Keratinocyte (primary cell): ENCODE measurements at regions not wholly inside any gene's neighbourhood (a gene's known extent, or its start where the extent isn't known, plus 50 kb on each side); places are given as distances from the start of the nearest gene placed in this dataset.

Experiments used
- DNase-seq: peaks from one replicate; pipeline ENCODE4 v3.0.0-alpha.2; 2011; ENCODE audit warnings: low read depth, missing footprints, low spot score
- FAIRE-seq: peaks from 2 replicates; lab custom pipeline; 2011; peaks lifted over from hg19 to GRCh38; lab: Jason Lieb, UNC
- H2AFZ ChIP-seq: 2 replicates; pipeline ENCODE4 v1.6.0; 2012; ENCODE audit warnings: low read length, control low read depth, inconsistent platforms; ENCODE audit not compliant: control insufficient read depth
- H3K27ac ChIP-seq: 2 replicates; pipeline ENCODE4 v1.5.1; 2011; ENCODE audit warnings: low read length; ENCODE audit not compliant: control insufficient read depth, insufficient read depth
- H3K27me3 ChIP-seq: 3 replicates; pipeline ENCODE4 v1.6.0; 2011; ENCODE audit warnings: low read length; ENCODE audit not compliant: control insufficient read depth, insufficient read depth; ENCODE audit errors: extremely low read depth
- H3K36me3 ChIP-seq, 2 experiments: 2 replicates in 1 of 2; 3 replicates in 1 of 2; pipeline ENCODE4 v1.5.1; 2011; ENCODE audit warnings: low read length in 2 of 2, mild to moderate bottlenecking in 1 of 2; ENCODE audit not compliant: control insufficient read depth in 2 of 2, insufficient read depth in 2 of 2; ENCODE audit errors: extremely low read depth in 1 of 2
- H3K4me1 ChIP-seq: 3 replicates; pipeline ENCODE4 v1.5.1; 2011; ENCODE audit warnings: low read length; ENCODE audit not compliant: control insufficient read depth, insufficient read depth; ENCODE audit errors: extremely low read depth
- H3K4me2 ChIP-seq: 3 replicates; pipeline ENCODE4 v1.6.0; 2011; ENCODE audit warnings: low read depth, low read length; ENCODE audit not compliant: control insufficient read depth, insufficient read depth; ENCODE audit errors: extremely low read depth
- H3K4me3 ChIP-seq, 3 experiments: fragments of 200-600 bp in 1 of 3; sonication (generic) in 1 of 3; 2 replicates in 2 of 3; 3 replicates in 1 of 3; pipeline ENCODE4 v1.5.1; 2011 to 2016; ENCODE audit warnings: low read length in 3 of 3, mild to moderate bottlenecking in 3 of 3, control low read depth in 2 of 3, inconsistent platforms in 1 of 3, low read depth in 1 of 3, mixed read lengths in 1 of 3, mixed run types in 1 of 3, moderate library complexity in 1 of 3; ENCODE audit not compliant: control insufficient read depth in 2 of 3, insufficient read depth in 2 of 3; ENCODE audit errors: extremely low read depth in 1 of 3
- H3K79me2 ChIP-seq: 2 replicates; pipeline ENCODE4 v1.6.0; 2012; ENCODE audit warnings: low read length; ENCODE audit not compliant: control insufficient read depth, insufficient read depth
- H3K9ac ChIP-seq: 3 replicates; pipeline ENCODE4 v1.6.0; 2011; ENCODE audit warnings: low read length; ENCODE audit not compliant: control insufficient read depth, insufficient read depth; ENCODE audit errors: extremely low read depth
- H3K9me1 ChIP-seq: 3 replicates; pipeline ENCODE4 v1.6.0; 2011; ENCODE audit warnings: low read length; ENCODE audit not compliant: control insufficient read depth, insufficient read depth; ENCODE audit errors: extremely low read depth
- H3K9me3 ChIP-seq: 2 replicates; pipeline ENCODE4 v1.5.1; 2012; ENCODE audit warnings: low read depth, low read length; ENCODE audit not compliant: control insufficient read depth
- H4K20me1 ChIP-seq: 3 replicates; pipeline ENCODE4 v1.6.0; 2011; ENCODE audit warnings: low read length; ENCODE audit not compliant: control insufficient read depth, insufficient read depth; ENCODE audit errors: extremely low read depth
- EZH2 ChIP-seq: IDR thresholded peaks from one replicate; pipeline ENCODE4 v1.6.1; 2012; ENCODE audit warnings: inconsistent platforms, mild to moderate bottlenecking, low read length, moderate library complexity
- dilution Hi-C: fragments of 300-500 bp; cut with MboI; formaldehyde crosslinking; loops from one replicate; pipeline ENCODE4 v1.7.0; 2020; ENCODE audit warnings: low sequenced_read_pairs; ENCODE audit not compliant: extremely low pct_ligation_motif_present
- TF ChIP-seq, protein P1 (sequence below), 3 experiments: IDR thresholded peaks in 1 of 3; conservative IDR thresholded peaks in 1 of 3; optimal IDR thresholded peaks in 1 of 3; 2 replicates in 2 of 3; 3 replicates in 1 of 3; pipeline versions ENCODE3 to v1.5.1; 2011; ENCODE audit warnings: low read length in 3 of 3, mild to moderate bottlenecking in 3 of 3, moderate library complexity in 2 of 3, control low read depth in 1 of 3, inconsistent platforms in 1 of 3; ENCODE audit not compliant: insufficient read depth in 2 of 3; ENCODE audit errors: extremely low read depth in 1 of 3

DNA sequence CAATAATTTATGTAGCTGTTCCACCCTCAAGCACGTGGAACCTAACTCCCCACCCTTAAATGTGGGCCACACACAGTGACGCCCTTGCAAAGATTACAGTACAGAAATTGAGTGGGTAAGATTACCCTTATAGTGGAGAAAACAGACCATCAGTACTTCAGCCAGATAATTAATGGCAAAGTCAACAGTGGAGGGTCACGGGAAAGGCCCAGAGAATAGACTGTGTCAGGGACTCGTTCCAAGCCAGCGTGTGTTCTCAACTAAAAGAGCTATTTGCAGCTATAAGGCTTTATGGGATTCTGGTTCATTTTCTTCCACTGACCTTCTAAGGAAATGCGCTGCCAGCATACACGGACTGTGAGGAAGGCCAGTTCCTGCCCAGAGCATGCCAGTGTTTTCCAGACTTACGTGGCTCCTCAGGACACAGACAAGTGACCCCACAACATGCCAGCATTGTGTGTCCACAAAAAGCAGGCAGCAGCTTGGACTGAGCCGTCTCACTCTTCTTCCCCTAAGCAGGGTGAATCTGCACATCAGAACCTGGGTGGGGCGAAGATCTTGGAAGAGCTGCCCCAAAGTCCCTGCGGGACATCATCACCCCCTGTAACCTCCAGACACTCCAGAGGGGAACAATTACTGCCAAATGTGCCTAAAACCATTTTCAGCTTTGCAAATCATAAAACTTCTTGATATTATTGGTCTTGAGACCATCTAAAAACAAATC, 428.5 kb downstream of the OCA2 start:
- no peaks in the 10 kb centered on the region for H3K79me2 ChIP-seq
- H3K4me3 ChIP-seq, result no peak overlapping the region
- no peaks in the 10 kb centered on the region for H4K20me1 ChIP-seq
- no peak overlapping the region for H2AFZ ChIP-seq
- H3K27ac ChIP-seq, result no peak overlapping the region
- no peaks in the 10 kb centered on the region for H3K27me3 ChIP-seq
- FAIRE-seq (no peak), DNase-seq (no peak)
- H3K9me3 ChIP-seq, result peaks cover 4% of the 10 kb centered on the region
- no peak for TF ChIP-seq EZH2
- no peaks in the 10 kb centered on the region for H3K36me3 ChIP-seq
- no peaks in the 10 kb centered on the region for H3K9me1 ChIP-seq
- H3K4me2 ChIP-seq, result no peak overlapping the region
- no peaks in the 10 kb centered on the region for H3K4me1 ChIP-seq
- dilution Hi-C loops, result no loop called here
- no peak overlapping the region for H3K9ac ChIP-seq

DNA sequence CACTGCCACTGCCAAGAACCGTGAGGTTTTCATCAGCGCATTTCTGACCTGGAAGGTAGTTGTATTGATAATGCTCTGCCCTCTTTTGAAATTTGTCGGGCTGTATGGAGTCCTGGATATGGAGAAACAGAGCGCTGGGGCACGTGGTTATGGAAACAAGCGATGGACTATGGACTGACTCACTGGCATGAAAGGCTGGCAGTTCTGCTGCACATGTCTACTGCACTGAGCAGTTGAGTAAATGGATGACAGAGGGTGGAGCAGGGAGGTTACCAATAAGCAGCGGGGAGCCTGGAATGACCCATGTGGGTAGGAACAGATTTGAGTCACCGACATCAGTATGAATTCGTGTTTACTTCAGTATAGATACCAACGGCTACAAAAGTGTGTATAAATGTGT, 429.5 kb downstream of the OCA2 start:
- Histone ChIP-seq H3K27me3 (no peaks in the 10 kb centered on the region), H3K4me3 (no peak overlapping the region), H3K79me2 (no peaks in the 10 kb centered on the region), H3K9me3 (peaks cover 4% of the 10 kb centered on the region), H3K9ac (no peak overlapping the region), H3K36me3 (no peaks in the 10 kb centered on the region), H3K27ac (no peak overlapping the region), H4K20me1 (no peaks in the 10 kb centered on the region), H3K4me2 (no peak overlapping the region), H2AFZ (no peak overlapping the region), H3K4me1 (no peaks in the 10 kb centered on the region), H3K9me1 (no peaks in the 10 kb centered on the region)
- FAIRE-seq (no peak), DNase-seq (no peak)
- TF ChIP-seq, protein P1, sequence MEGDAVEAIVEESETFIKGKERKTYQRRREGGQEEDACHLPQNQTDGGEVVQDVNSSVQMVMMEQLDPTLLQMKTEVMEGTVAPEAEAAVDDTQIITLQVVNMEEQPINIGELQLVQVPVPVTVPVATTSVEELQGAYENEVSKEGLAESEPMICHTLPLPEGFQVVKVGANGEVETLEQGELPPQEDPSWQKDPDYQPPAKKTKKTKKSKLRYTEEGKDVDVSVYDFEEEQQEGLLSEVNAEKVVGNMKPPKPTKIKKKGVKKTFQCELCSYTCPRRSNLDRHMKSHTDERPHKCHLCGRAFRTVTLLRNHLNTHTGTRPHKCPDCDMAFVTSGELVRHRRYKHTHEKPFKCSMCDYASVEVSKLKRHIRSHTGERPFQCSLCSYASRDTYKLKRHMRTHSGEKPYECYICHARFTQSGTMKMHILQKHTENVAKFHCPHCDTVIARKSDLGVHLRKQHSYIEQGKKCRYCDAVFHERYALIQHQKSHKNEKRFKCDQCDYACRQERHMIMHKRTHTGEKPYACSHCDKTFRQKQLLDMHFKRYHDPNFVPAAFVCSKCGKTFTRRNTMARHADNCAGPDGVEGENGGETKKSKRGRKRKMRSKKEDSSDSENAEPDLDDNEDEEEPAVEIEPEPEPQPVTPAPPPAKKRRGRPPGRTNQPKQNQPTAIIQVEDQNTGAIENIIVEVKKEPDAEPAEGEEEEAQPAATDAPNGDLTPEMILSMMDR (optimal IDR thresholded peaks at IDR 0.05 in 1 of 3, IDR thresholded peaks at IDR 0.05 in 1 of 3, conservative IDR thresholded peaks at IDR 0.05 in 1 of 3; ENCODE audit: extremely low read depth in 1 of 3, insufficient read depth in 2 of 3, low read length in 3 of 3), result no peak
- TF ChIP-seq EZH2, result no peak
- dilution Hi-C loops, result no loop called here
